Mesendoderm (in vitro differentiated cells): ENCODE measurements at regions not wholly inside any gene's neighbourhood (a gene's known extent, or its start where the extent isn't known, plus 50 kb on each side); places are given as distances from the start of the nearest gene placed in this dataset.

Source experiments
- DNase-seq: peaks from one replicate; pipeline ENCODE4 v3.0.0; 2013
- H2AK5ac ChIP-seq: 2 replicates; pipeline ENCODE4 v1.6.1; 2013; ENCODE audit warnings: low read length, inconsistent platforms
- H2BK120ac ChIP-seq: 2 replicates; pipeline ENCODE4 v1.6.1; 2013; ENCODE audit warnings: low read depth, mild to moderate bottlenecking, low read length, moderate library complexity, mixed read lengths
- H2BK15ac ChIP-seq: replicated peaks from 2 replicates; pipeline ENCODE4 v1.6.1; 2013; ENCODE audit warnings: low read depth, mild to moderate bottlenecking, moderate library complexity
- H2BK5ac ChIP-seq: 2 replicates; pipeline ENCODE4 v1.6.1; 2013; ENCODE audit warnings: low read length, inconsistent platforms
- H3K18ac ChIP-seq: 2 replicates; pipeline ENCODE4 v1.6.1; 2013; ENCODE audit warnings: mild to moderate bottlenecking, low read length, mixed read lengths
- H3K23ac ChIP-seq: one replicate; pipeline ENCODE4 v1.6.1; 2013; ENCODE audit warnings: low read length
- H3K27ac ChIP-seq: 2 replicates; pipeline ENCODE4 v1.5.1; 2013; ENCODE audit warnings: low read depth, mild to moderate bottlenecking, inconsistent platforms, low read length, moderate library complexity
- H3K27me3 ChIP-seq: 2 replicates; pipeline ENCODE4 v1.6.1; 2013; ENCODE audit warnings: low read length, control low read depth, mild to moderate bottlenecking, inconsistent platforms; ENCODE audit not compliant: insufficient read depth, poor library complexity
- H3K36me3 ChIP-seq: 2 replicates; pipeline ENCODE4 v1.6.1; 2013; ENCODE audit warnings: low read length, inconsistent platforms; ENCODE audit not compliant: control insufficient read depth, insufficient read depth
- H3K4ac ChIP-seq: one replicate; pipeline ENCODE4 v1.6.1; 2013; ENCODE audit warnings: low read depth, mild to moderate bottlenecking, low read length, moderate library complexity
- H3K4me1 ChIP-seq: 2 replicates; pipeline ENCODE4 v1.6.1; 2013; ENCODE audit warnings: low read depth, low read length, inconsistent platforms; ENCODE audit not compliant: control insufficient read depth
- H3K4me2 ChIP-seq: 2 replicates; pipeline ENCODE4 v1.6.1; 2013; ENCODE audit warnings: low read length
- H3K4me3 ChIP-seq: 2 replicates; pipeline ENCODE4 v1.5.1; 2013; ENCODE audit warnings: mild to moderate bottlenecking, low read length
- H3K56ac ChIP-seq: one replicate; pipeline ENCODE4 v1.6.1; 2013; ENCODE audit warnings: low read length
- H3K79me1 ChIP-seq: 2 replicates; pipeline ENCODE4 v1.6.1; 2013; ENCODE audit warnings: low read length, inconsistent platforms
- H3K79me2 ChIP-seq: 2 replicates; pipeline ENCODE4 v1.6.1; 2013; ENCODE audit warnings: mild to moderate bottlenecking, low read length; ENCODE audit not compliant: control insufficient read depth, insufficient read depth
- H3K9ac ChIP-seq: 2 replicates; pipeline ENCODE4 v1.6.1; 2013; ENCODE audit warnings: low read length, inconsistent platforms
- H4K5ac ChIP-seq: one replicate; pipeline ENCODE4 v1.6.1; 2013; ENCODE audit warnings: low read length
- H4K8ac ChIP-seq: one replicate; pipeline ENCODE4 v1.6.1; 2013; ENCODE audit warnings: low read depth, mild to moderate bottlenecking, control low read depth, low read length, moderate library complexity
- WGBS: extraction: QIAGEN DNeasy Blood & Tissue Kit; methylation state at CpG from one replicate; pipeline ENCODE4 v1.1.7; 2013; ENCODE audit warnings: low lambda C conversion rate, missing lambda C conversion rate; ENCODE audit not compliant: insufficient coverage; ENCODE audit errors: extremely low coverage; 5-methylcytosine and 5-hydroxymethylcytosine counted together

GRCh38 chr6:18527836-18528743, 140.9 kb downstream of the RNF144B start:
- H3K4me3 ChIP-seq, result no peak overlapping the region
- no peak overlapping the region for H2BK5ac ChIP-seq
- no peak overlapping the region for H3K18ac ChIP-seq
- no peak overlapping the region for H2BK120ac ChIP-seq
- H3K4me1 ChIP-seq, result no peaks in the 10 kb centered on the region
- no peak overlapping the region for H4K8ac ChIP-seq
- no peak overlapping the region for H2AK5ac ChIP-seq
- no peaks in the 10 kb centered on the region for H3K27me3 ChIP-seq
- no peaks in the 10 kb centered on the region for H3K79me2 ChIP-seq
- no peak overlapping the region for H3K27ac ChIP-seq
- H2BK15ac ChIP-seq, result no peak overlapping the region
- H3K56ac ChIP-seq, result no peak overlapping the region
- peak; percentile 38 for DNase-seq
- no peak overlapping the region for H3K9ac ChIP-seq
- no peak overlapping the region for H3K23ac ChIP-seq
- WGBS, result no CpG with 5 or more reads among the region's 5 CpGs
- H3K79me1 ChIP-seq, result no peaks in the 10 kb centered on the region
- H4K5ac ChIP-seq, result no peak overlapping the region
- H3K36me3 ChIP-seq, result no peaks in the 10 kb centered on the region
- H3K4me2 ChIP-seq, result no peak overlapping the region
- H3K4ac ChIP-seq, result no peak overlapping the region

DNA sequence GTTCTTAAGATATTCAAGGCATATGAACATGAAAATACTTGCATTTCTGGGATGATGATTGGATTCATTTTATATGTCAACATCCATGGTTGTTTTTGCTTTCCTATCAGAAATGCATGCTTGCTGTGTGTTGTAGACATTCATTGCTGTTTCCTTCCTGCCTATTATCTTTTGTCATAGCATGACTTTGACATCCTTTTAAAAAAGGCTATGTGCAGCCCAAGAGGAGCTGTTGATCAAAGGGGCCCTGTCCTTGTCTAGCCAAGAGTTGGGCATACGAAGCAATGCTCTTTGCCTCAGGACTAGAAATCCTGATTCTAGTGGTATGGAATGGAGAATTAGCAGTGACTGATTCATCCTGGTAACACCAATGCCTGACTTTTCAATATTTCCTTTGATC, 143.1 kb downstream of the RNF144B start:
- H3K23ac ChIP-seq, result no peak overlapping the region
- no CpG with 5 or more reads among the region's 1 CpG for WGBS
- no peak overlapping the region for H2BK5ac ChIP-seq
- no peaks in the 10 kb centered on the region for H3K79me1 ChIP-seq
- no peak overlapping the region for H3K56ac ChIP-seq
- H4K5ac ChIP-seq, result no peak overlapping the region
- H3K27me3 ChIP-seq, result no peaks in the 10 kb centered on the region
- H4K8ac ChIP-seq, result no peak overlapping the region
- no peak overlapping the region for H3K4me2 ChIP-seq
- H3K27ac ChIP-seq, result no peak overlapping the region
- H2BK120ac ChIP-seq, result no peak overlapping the region
- H2AK5ac ChIP-seq, result no peak overlapping the region
- H3K18ac ChIP-seq, result no peak overlapping the region
- H2BK15ac ChIP-seq, result no peak overlapping the region
- H3K4me1 ChIP-seq, result no peaks in the 10 kb centered on the region
- H3K9ac ChIP-seq, result no peak overlapping the region
- no peaks in the 10 kb centered on the region for H3K79me2 ChIP-seq
- no peak overlapping the region for H3K4me3 ChIP-seq
- H3K4ac ChIP-seq, result no peak overlapping the region
- DNase-seq, result no peak
- H3K36me3 ChIP-seq, result no peaks in the 10 kb centered on the region

DNA sequence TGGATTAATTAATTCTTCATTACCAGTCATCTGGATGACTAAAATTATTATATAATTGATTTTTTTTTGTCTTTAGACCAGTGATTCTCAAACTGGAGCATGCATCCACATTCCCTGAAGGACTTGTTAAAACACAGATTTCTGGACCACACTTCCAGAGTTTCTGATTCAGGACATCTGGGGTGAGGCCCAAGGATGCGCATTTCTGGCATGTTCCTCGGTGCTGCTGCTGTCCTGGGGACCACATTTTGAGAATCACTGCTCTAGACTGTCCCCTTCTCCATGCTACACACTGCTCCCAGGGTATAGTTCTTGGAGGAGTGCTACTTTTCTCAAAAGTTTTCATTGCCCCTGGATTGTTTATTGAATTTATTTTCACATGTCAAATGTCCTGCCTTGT, 145.0 kb downstream of the RNF144B start:
- H3K4me2 ChIP-seq, result no peak overlapping the region
- no peaks in the 10 kb centered on the region for H3K4me1 ChIP-seq
- H3K9ac ChIP-seq, result no peak overlapping the region
- no peak overlapping the region for H2AK5ac ChIP-seq
- H3K27me3 ChIP-seq, result no peaks in the 10 kb centered on the region
- H3K4me3 ChIP-seq, result no peak overlapping the region
- H3K56ac ChIP-seq, result no peak overlapping the region
- H3K79me1 ChIP-seq, result no peaks in the 10 kb centered on the region
- WGBS, result no CpG with 5 or more reads among the region's 2 CpGs
- no peak overlapping the region for H3K23ac ChIP-seq
- H4K8ac ChIP-seq, result no peak overlapping the region
- no peak overlapping the region for H2BK15ac ChIP-seq
- no peak overlapping the region for H3K4ac ChIP-seq
- no peaks in the 10 kb centered on the region for H3K79me2 ChIP-seq
- no peak overlapping the region for H3K27ac ChIP-seq
- no peak for DNase-seq
- no peak overlapping the region for H2BK5ac ChIP-seq
- H4K5ac ChIP-seq, result no peak overlapping the region
- H3K36me3 ChIP-seq, result no peaks in the 10 kb centered on the region
- no peak overlapping the region for H2BK120ac ChIP-seq
- H3K18ac ChIP-seq, result no peak overlapping the region

DNA sequence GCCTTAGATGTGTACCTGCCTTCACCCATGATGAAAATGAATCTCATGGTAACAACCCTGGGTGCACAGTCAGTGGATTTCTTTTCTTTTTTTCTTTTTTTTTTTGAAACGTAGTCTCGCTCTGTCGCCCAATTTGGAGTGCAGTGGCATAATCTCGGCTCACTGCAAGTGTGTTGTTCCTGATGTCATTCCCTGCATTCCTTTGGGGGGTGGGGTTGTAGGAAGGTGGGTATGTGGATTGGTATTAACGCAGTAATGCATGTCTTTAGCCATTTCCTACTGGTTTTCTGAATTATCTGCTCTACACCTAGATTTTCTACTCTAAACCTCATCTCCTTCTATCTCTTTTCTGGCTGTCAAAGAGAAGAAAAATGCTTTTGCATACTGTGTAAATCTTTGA, 146.6 kb downstream of the RNF144B start:
- Histone ChIP-seq H3K27ac (no peak overlapping the region), H3K27me3 (no peaks in the 10 kb centered on the region), H3K23ac (no peak overlapping the region), H3K79me2 (no peaks in the 10 kb centered on the region), H3K4ac (no peak overlapping the region), H3K4me1 (no peaks in the 10 kb centered on the region), H2BK120ac (no peak overlapping the region), H3K56ac (no peak overlapping the region), H4K8ac (no peak overlapping the region), H4K5ac (no peak overlapping the region), H3K4me2 (no peak overlapping the region), H3K79me1 (no peaks in the 10 kb centered on the region), H3K4me3 (no peak overlapping the region), H2AK5ac (no peak overlapping the region), H3K36me3 (no peaks in the 10 kb centered on the region), H2BK5ac (no peak overlapping the region), H3K18ac (no peak overlapping the region), H2BK15ac (no peak overlapping the region), H3K9ac (no peak overlapping the region)
- peak; percentile 72 for DNase-seq
- WGBS, result no CpG with 5 or more reads among the region's 5 CpGs

DNA sequence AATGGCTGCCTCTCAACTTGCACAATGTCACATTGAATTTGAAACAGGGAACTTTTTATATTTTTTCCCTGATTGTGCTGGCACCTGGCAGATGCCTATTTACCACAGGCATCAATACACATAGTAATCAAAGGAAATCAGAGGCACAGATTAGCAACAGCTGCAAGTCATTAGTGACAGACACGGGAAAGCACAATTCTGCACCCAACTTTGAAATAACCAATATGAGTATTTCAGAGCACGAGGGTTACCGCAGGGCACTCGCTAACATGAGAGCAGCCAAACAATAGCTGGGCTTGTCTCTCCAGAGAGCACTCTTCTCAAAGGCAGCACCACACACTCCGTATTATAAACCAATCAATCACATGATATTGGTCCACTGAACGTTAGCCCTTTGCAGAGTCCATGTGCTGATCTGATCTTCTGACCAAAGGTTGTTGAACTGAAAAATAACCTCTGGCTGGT, 149.5 kb downstream of the RNF144B start:
- no CpG with 5 or more reads among the region's 6 CpGs for WGBS
- no peak overlapping the region for H2BK120ac ChIP-seq
- H3K56ac ChIP-seq, result no peak overlapping the region
- H3K4ac ChIP-seq, result no peak overlapping the region
- no peak for DNase-seq
- H4K8ac ChIP-seq, result no peak overlapping the region
- H3K9ac ChIP-seq, result no peak overlapping the region
- H3K27me3 ChIP-seq, result no peaks in the 10 kb centered on the region
- no peak overlapping the region for H3K27ac ChIP-seq
- H3K18ac ChIP-seq, result no peak overlapping the region
- no peaks in the 10 kb centered on the region for H3K36me3 ChIP-seq
- no peak overlapping the region for H2AK5ac ChIP-seq
- H3K4me3 ChIP-seq, result no peak overlapping the region
- H3K79me1 ChIP-seq, result no peaks in the 10 kb centered on the region
- H4K5ac ChIP-seq, result no peak overlapping the region
- H3K4me2 ChIP-seq, result no peak overlapping the region
- no peaks in the 10 kb centered on the region for H3K4me1 ChIP-seq
- H3K79me2 ChIP-seq, result no peaks in the 10 kb centered on the region
- H2BK15ac ChIP-seq, result no peak overlapping the region
- H3K23ac ChIP-seq, result no peak overlapping the region
- H2BK5ac ChIP-seq, result no peak overlapping the region

DNA sequence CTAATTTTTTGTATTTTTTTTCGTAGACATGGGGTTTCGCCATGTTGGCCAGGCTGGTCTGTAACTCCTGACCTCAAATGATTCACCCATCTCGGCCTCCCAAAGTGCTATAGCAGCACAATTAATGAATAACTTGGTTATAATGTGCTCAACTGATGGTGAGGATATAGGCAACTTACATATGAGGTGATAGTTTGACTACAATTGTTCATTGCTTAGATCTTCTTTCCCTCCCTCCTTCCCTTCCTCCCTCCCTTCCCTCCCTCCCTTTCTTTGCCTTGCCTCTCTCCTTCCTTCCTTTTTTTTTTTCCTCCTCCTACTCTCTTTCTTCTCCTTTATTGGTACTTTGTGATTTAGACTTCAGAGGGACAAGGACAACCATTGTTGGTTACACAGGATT, 151.2 kb downstream of the RNF144B start:
- Histone ChIP-seq H2BK120ac (no peak overlapping the region), H2BK15ac (no peak overlapping the region), H3K4me1 (no peaks in the 10 kb centered on the region), H2AK5ac (no peak overlapping the region), H3K27ac (no peak overlapping the region), H3K23ac (no peak overlapping the region), H2BK5ac (no peak overlapping the region), H3K4me2 (no peak overlapping the region), H3K79me2 (no peaks in the 10 kb centered on the region), H3K56ac (no peak overlapping the region), H3K9ac (no peak overlapping the region), H3K79me1 (no peaks in the 10 kb centered on the region), H3K27me3 (no peaks in the 10 kb centered on the region), H3K4ac (no peak overlapping the region), H3K36me3 (no peaks in the 10 kb centered on the region), H3K4me3 (no peak overlapping the region), H4K5ac (no peak overlapping the region), H3K18ac (no peak overlapping the region), H4K8ac (no peak overlapping the region)
- no CpG with 5 or more reads among the region's 3 CpGs for WGBS
- no peak for DNase-seq
